Suprapubic skin (tissue), 3 donors: ENCODE measurements at regions not wholly inside any gene's neighbourhood (a gene's known extent, or its start where the extent isn't known, plus 50 kb on each side); places are given as distances from the start of the nearest gene placed in this dataset.

Source experiments
- POLR2A ChIP-seq, 2 donors: fragments of 450-650 bp; IDR thresholded peaks; one replicate each; pipeline ENCODE4 v1.6.1; 2017; ENCODE audit warnings: antibody characterized with exemption in 2 of 2, mild to moderate bottlenecking in 2 of 2, moderate library complexity in 2 of 2
- TF ChIP-seq, protein P1 (sequence below), 2 donors: fragments of 200-600 bp in 1 of 2; fragments of 450-650 bp in 1 of 2; sonication (generic) in 1 of 2; IDR thresholded peaks; one replicate each; pipeline ENCODE4 v1.5.1; 2016 to 2019; ENCODE audit warnings: antibody characterized with exemption in 2 of 2, mild to moderate bottlenecking in 1 of 2, moderate library complexity in 1 of 2

DNA sequence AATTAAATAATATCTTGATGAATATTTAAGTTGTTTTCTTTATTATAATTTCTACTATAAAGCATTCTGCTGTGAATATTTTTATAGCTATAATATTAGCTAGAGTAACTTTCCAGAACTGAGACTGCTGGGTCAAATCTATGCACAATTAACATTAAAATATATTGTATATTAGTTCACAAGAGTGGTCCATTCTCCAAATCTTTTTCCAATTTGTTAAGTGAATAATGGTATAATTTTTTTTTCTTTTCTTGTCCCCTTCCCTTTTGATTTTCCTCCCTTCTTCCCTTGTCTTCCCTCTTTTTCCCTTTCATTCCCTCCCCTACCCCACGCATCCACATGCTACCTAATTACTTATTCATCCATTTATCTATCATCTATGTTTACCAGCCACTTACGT, 977.5 kb downstream of the TUSC7 start:
- TF ChIP-seq, protein P1, sequence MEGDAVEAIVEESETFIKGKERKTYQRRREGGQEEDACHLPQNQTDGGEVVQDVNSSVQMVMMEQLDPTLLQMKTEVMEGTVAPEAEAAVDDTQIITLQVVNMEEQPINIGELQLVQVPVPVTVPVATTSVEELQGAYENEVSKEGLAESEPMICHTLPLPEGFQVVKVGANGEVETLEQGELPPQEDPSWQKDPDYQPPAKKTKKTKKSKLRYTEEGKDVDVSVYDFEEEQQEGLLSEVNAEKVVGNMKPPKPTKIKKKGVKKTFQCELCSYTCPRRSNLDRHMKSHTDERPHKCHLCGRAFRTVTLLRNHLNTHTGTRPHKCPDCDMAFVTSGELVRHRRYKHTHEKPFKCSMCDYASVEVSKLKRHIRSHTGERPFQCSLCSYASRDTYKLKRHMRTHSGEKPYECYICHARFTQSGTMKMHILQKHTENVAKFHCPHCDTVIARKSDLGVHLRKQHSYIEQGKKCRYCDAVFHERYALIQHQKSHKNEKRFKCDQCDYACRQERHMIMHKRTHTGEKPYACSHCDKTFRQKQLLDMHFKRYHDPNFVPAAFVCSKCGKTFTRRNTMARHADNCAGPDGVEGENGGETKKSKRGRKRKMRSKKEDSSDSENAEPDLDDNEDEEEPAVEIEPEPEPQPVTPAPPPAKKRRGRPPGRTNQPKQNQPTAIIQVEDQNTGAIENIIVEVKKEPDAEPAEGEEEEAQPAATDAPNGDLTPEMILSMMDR (IDR thresholded peaks at IDR 0.05), result no peak
- no peak for TF ChIP-seq POLR2A (IDR thresholded peaks at IDR 0.05)
